ENCODE measurements at regions not wholly inside any gene's neighbourhood (a gene's known extent, or its start where the extent isn't known, plus 50 kb on each side); places are given as distances from the start of the nearest gene placed in this dataset.

GRCh38 chr10:14391342-14391741 is 60.6 kb upstream of the FRMD4A start:
- no peak for DNase-seq (ENCODE audit: low spot score)

DNA sequence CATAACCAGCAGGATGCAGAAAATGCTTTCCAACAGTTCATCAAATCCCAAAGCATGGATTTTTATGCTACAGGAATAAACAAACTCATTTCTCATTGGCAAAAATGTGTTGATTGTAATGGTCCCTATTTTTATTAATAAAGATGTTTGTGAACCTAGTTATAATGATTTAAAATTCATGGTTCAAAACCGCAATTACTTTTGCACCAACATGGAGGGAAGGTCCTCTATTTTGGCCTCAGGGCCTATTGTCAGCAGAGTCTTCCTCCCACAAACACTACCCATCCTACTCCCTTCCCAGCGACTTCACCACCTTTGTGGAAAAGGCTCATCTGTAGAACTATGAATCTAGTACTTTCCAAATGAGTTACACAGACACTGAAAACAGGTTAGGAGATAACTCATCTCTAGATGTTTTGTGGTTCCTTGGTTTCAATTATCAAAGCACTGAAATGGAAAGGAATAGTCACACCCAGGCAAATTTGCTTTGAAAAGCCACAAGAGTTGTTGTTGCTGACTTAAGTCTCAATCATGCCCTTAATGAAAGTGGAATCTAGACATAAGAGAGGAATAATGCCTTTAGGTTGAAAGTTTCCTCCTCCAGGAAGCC is 59.4 kb upstream of the FRMD4A start:
- no peak for DNase-seq (ENCODE audit: low spot score)

DNA sequence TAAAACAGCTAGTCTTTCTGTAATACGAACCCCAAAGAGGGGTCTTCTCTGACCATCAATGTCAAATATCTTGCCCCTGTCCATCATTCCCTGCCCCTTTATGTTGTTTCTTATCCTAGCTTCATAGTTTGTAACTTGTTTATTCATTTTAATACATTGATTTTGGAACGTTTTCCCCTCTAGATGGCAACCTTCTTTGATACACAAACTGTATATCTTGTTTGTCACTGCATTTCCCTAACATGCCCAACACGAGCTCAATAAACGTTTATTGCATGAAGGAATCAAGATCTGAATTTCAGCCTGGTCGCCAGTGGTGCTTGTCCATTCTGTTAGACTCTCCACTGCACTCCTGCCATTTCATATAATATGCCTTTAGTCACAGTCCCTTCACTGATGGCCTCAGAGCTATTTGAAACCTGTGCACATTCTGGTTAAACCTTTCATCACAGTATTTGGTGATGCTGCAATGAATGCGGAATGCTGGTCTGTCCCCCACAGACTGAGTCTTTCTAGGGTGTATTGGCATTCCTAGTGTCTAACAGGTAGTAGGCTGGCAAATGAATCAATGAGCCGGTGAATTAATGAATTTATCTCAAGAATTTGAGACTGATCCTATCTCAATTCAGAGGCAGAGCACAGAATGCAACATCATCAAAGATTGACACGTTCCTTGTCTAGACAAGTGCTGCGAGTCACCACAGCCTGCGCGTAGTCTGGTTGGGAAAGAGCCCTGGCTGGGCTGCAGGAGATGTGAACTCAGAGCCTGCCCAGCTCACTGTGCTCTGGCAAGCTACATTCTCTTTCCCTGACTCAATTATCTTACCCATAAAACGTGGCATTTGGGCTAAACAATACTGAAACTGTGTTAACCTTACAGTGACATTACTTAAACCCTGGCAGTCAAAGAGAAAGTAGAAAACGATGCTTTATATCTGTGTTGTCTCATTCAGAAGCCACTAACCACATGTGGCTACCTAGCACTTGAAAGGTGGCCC is 55.2 kb upstream of the FRMD4A start:
- no peak for DNase-seq (ENCODE audit: low spot score)

- no peak for DNase-seq (ENCODE audit: low spot score)
Observed at GRCh38 chr10:14384915-14385314, 54.2 kb upstream of the FRMD4A start.

- DNase-seq (ENCODE audit: low spot score): no peak
Observed at GRCh38 chr10:14384116-14384730, 53.5 kb upstream of the FRMD4A start.

DNA sequence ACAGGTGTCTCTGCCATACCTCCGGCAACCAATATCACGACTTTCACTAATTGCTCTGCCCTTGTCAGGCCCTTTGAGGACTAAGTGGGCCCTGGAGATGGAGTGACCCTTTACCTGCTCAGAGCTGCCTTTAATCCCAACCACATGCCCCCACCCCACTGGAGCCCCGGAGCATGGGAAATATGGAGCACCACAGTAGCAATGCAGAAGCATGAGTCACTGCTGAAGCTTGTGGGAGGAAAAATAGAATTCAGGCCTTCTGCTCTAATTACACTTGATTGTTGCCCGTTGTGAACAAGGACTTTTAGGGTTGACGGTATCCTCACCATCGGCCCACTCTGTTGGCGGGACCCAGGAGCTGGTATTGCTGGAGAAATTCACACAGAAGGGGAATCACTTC is 52.5 kb upstream of the FRMD4A start:
- DNase-seq (ENCODE audit: low spot score): no peak

DNA sequence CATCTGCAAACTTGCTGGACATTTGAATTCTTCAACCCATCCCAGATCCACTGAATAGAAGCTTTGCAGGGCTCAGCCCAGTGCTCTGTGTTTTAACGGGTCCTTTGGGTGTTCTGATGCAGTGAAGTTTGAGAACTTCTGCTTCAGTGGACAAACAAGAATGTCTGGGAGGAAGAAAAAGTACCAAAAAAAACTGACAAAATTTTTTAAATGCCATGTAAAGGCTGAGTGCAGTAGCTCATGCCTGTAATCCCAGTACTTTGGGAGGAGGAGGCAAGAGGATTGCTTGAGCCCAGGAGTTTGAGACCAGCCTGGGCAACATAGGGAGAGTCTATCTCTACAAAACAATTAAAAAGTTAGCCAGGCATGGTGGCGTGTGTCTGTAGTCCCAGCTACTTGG is 51.8 kb upstream of the FRMD4A start:
- no peak for DNase-seq (ENCODE audit: low spot score)

GRCh38 chr10:14382022-14382421 is 51.3 kb upstream of the FRMD4A start:
- DNase-seq (ENCODE audit: low spot score): no peak

- DNase-seq (ENCODE audit: low spot score): no peak
Observed at GRCh38 chr10:14381475-14381874, 50.8 kb upstream of the FRMD4A start.

GRCh38 chr10:14380746-14381145 is 50.0 kb upstream of the FRMD4A start:
- DNase-seq (ENCODE audit: low spot score): no peak
